ENCODE measurements at regions not wholly inside any gene's neighbourhood (a gene's known extent, or its start where the extent isn't known, plus 50 kb on each side); places are given as distances from the start of the nearest gene placed in this dataset.

GRCh38 chr18:75625966-75626365, 198.5 kb upstream of the SMIM21 start:
- Histone ChIP-seq H3K9me3 (ENCODE audit: control insufficient read depth in 1 of 2, insufficient read depth in 1 of 2, low read length in 2 of 2) (peaks cover 0 to 9% of the 10 kb centered on the region in 2 experiments), H3K4me1 (ENCODE audit: insufficient read depth, low read length) (no peaks in the 10 kb centered on the region), H3K36me3 (ENCODE audit: insufficient read depth, low read length) (no peaks in the 10 kb centered on the region), H3K27me3 (ENCODE audit: control insufficient read depth in 1 of 2, insufficient read depth in 2 of 2, low read length in 2 of 2) (no peaks in the 10 kb centered on the region), H3K27ac (ENCODE audit: low read depth in 1 of 2, low read length in 2 of 2) (no peak overlapping the region), H3K4me3 (ENCODE audit: low read length) (no peak overlapping the region)
- ChIA-PET CTCF (no interaction called here), POLR2A (no interaction called here)
- Mint-ChIP-seq H3K9me3 (no peaks in the 10 kb centered on the region), H3K36me3 (ENCODE audit: low read depth) (no peaks in the 10 kb centered on the region), H3K27ac (no peak overlapping the region), H3K27me3 (peaks cover 7% of the 10 kb centered on the region), H3K4me3 (no peak overlapping the region), H3K4me1 (ENCODE audit: low read depth) (no peaks in the 10 kb centered on the region)
- ATAC-seq (ENCODE audit: poor library complexity) (no peak), DNase-seq (no peak)
- intact Hi-C loops (cut with DNase I, micrococcal nuclease), result no loop called here
- no peak for TF ChIP-seq CTCF (IDR thresholded peaks at IDR 0.05)

GRCh38 chr18:75624869-75625268, 197.4 kb upstream of the SMIM21 start:
- Histone ChIP-seq H3K4me1 (ENCODE audit: insufficient read depth, low read length) (no peaks in the 10 kb centered on the region), H3K27ac (ENCODE audit: low read depth in 1 of 2, low read length in 2 of 2) (no peak overlapping the region), H3K9me3 (ENCODE audit: control insufficient read depth in 1 of 2, insufficient read depth in 1 of 2, low read length in 2 of 2) (peaks cover 0 to 9% of the 10 kb centered on the region in 2 experiments), H3K4me3 (ENCODE audit: low read length) (no peak overlapping the region), H3K27me3 (ENCODE audit: control insufficient read depth in 1 of 2, insufficient read depth in 2 of 2, low read length in 2 of 2) (no peaks in the 10 kb centered on the region), H3K36me3 (ENCODE audit: insufficient read depth, low read length) (no peaks in the 10 kb centered on the region)
- intact Hi-C loops (cut with DNase I, micrococcal nuclease), result no loop called here
- Mint-ChIP-seq H3K27me3 (peaks cover 7% of the 10 kb centered on the region), H3K4me3 (no peak overlapping the region), H3K9me3 (no peaks in the 10 kb centered on the region), H3K36me3 (ENCODE audit: low read depth) (no peaks in the 10 kb centered on the region), H3K27ac (no peak overlapping the region), H3K4me1 (ENCODE audit: low read depth) (no peaks in the 10 kb centered on the region)
- ATAC-seq (ENCODE audit: poor library complexity) (no peak), DNase-seq (no peak)
- TF ChIP-seq CTCF (IDR thresholded peaks at IDR 0.05), result no peak
- ChIA-PET CTCF (no interaction called here), POLR2A (no interaction called here)

DNA sequence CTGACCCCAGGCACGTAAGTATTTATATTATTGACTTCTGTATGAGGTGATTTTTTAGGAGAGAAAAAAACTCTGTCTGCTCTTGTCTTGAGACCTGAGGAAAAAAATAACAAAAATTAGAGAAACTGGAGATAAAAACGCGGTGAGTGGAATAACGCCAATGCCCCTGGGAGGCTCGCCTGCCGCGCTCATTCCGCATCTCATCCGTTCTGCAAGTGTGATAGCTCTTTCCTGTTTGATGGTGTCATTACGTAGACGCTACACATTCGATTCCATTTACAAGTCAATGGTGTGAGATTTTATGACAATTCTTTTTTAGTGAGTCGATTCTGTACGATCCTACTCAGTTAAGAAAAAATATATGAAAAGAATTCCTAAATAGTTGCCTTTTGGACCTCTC, 194.3 kb upstream of the SMIM21 start:
- CTCF ChIA-PET, result no interaction called here
- Mint-ChIP-seq H3K9me3 (no peaks in the 10 kb centered on the region), H3K27ac (no peak overlapping the region), H3K27me3 (peaks cover 6% of the 10 kb centered on the region), H3K4me1 (ENCODE audit: low read depth) (no peaks in the 10 kb centered on the region), H3K36me3 (ENCODE audit: low read depth) (no peaks in the 10 kb centered on the region), H3K4me3 (no peak overlapping the region)
- TF ChIP-seq CTCF (IDR thresholded peaks at IDR 0.05), result no peak
- intact Hi-C loops (cut with DNase I, micrococcal nuclease), result no loop called here
- H3K27me3 ChIP-seq (ENCODE audit: control insufficient read depth in 1 of 2, insufficient read depth in 2 of 2, low read length in 2 of 2), result no peaks in the 10 kb centered on the region
- no peak overlapping the region for H3K27ac ChIP-seq (ENCODE audit: low read depth in 1 of 2, low read length in 2 of 2)
- H3K4me1 ChIP-seq (ENCODE audit: insufficient read depth, low read length), result no peaks in the 10 kb centered on the region
- no peaks in the 10 kb centered on the region for H3K36me3 ChIP-seq (ENCODE audit: insufficient read depth, low read length)
- H3K4me3 ChIP-seq (ENCODE audit: low read length), result no peak overlapping the region
- peaks cover 0 to 9% of the 10 kb centered on the region in 2 experiments for H3K9me3 ChIP-seq (ENCODE audit: control insufficient read depth in 1 of 2, insufficient read depth in 1 of 2, low read length in 2 of 2)
- POLR2A ChIA-PET, result no interaction called here
- ATAC-seq (ENCODE audit: poor library complexity), result no peak
- no peak for DNase-seq
